HUES6 (cell line): ENCODE measurements at regions not wholly inside any gene's neighbourhood (a gene's known extent, or its start where the extent isn't known, plus 50 kb on each side); places are given as distances from the start of the nearest gene placed in this dataset.
"Not testable (repeated sequence)": the region's sequence is repeated elsewhere in the genome, so short reads cannot be mapped to it uniquely, and the experiment has no call there.

Experiments
- H3K27ac ChIP-seq: 2 replicates; pipeline ENCODE4 v1.7.0; 2013; ENCODE audit warnings: low read depth, mild to moderate bottlenecking, low read length, inconsistent platforms
- H3K27me3 ChIP-seq: 2 replicates; pipeline ENCODE4 v1.6.1; 2013; ENCODE audit warnings: low read length; ENCODE audit not compliant: control insufficient read depth, insufficient read depth
- H3K36me3 ChIP-seq: 2 replicates; pipeline ENCODE4 v1.6.1; 2013; ENCODE audit warnings: low read length; ENCODE audit not compliant: control insufficient read depth, insufficient read depth
- H3K4me1 ChIP-seq: 2 replicates; pipeline ENCODE4 v1.6.1; 2013; ENCODE audit warnings: low read length; ENCODE audit not compliant: control insufficient read depth, insufficient read depth
- H3K4me3 ChIP-seq: 2 replicates; pipeline ENCODE4 v1.5.1; 2013; ENCODE audit warnings: low read depth, low read length
- H3K9ac ChIP-seq: one replicate; pipeline ENCODE4 v1.6.1; 2013; ENCODE audit warnings: mild to moderate bottlenecking, low read length
- H3K9me3 ChIP-seq: 2 replicates; pipeline ENCODE4 v1.6.1; 2013; ENCODE audit warnings: low read depth, low read length; ENCODE audit not compliant: control insufficient read depth, insufficient read depth

- H3K4me3 ChIP-seq: no peak overlapping the region
- no peaks in the 10 kb centered on the region for H3K36me3 ChIP-seq
- no peaks in the 10 kb centered on the region for H3K9me3 ChIP-seq
- peaks cover 17% of the 10 kb centered on the region for H3K4me1 ChIP-seq
- H3K27me3 ChIP-seq: no peaks in the 10 kb centered on the region
- no peak overlapping the region for H3K9ac ChIP-seq
- no peak overlapping the region for H3K27ac ChIP-seq
These were observed 84.3 kb downstream of the ASB1 start for GRCh38 chr2:238510911-238511613.

- H3K27me3 ChIP-seq: no peaks in the 10 kb centered on the region
- H3K4me3 ChIP-seq: no peak overlapping the region
- H3K9me3 ChIP-seq: no peaks in the 10 kb centered on the region
- H3K27ac ChIP-seq: no peak overlapping the region
- no peaks in the 10 kb centered on the region for H3K36me3 ChIP-seq
- no peak overlapping the region for H3K9ac ChIP-seq
- peaks cover 17% of the 10 kb centered on the region for H3K4me1 ChIP-seq
These were observed 84.9 kb downstream of the ASB1 start for GRCh38 chr2:238511614-238511950.

- Histone ChIP-seq H3K9me3 (0 out of 2 replicates have a peak, but pooled peaks cover 6% of the 10 kb centered on the region), H3K36me3 (no peaks in the 10 kb centered on the region), H3K4me3 (no peak overlapping the region), H3K27ac (no peak overlapping the region), H3K4me1 (peaks cover 17% of the 10 kb centered on the region), H3K9ac (no peak overlapping the region), H3K27me3 (no peaks in the 10 kb centered on the region)
These were observed 85.6 kb downstream of the ASB1 start for GRCh38 chr2:238512247-238512867.

GRCh38 chr2:238513346-238513745, 86.6 kb downstream of the ASB1 start:
- Histone ChIP-seq H3K9me3 (0 out of 2 replicates have a peak, but pooled peaks cover 6% of the 10 kb centered on the region), H3K27ac (no peak overlapping the region), H3K4me1 (peaks cover 17% of the 10 kb centered on the region), H3K9ac (no peak overlapping the region), H3K36me3 (no peaks in the 10 kb centered on the region), H3K27me3 (no peaks in the 10 kb centered on the region), H3K4me3 (no peak overlapping the region)

GRCh38 chr2:238514024-238514423, 87.3 kb downstream of the ASB1 start:
- not testable (repeated sequence) for H3K27me3 ChIP-seq, H3K36me3 ChIP-seq, H3K9ac ChIP-seq, H3K4me3 ChIP-seq, H3K27ac ChIP-seq, H3K9me3 ChIP-seq
- peaks cover 15% of the 10 kb centered on the region for H3K4me1 ChIP-seq

- Histone ChIP-seq H3K36me3 (no peaks in the 10 kb centered on the region), H3K27me3 (no peaks in the 10 kb centered on the region), H3K9ac (no peak overlapping the region), H3K27ac (no peak overlapping the region), H3K4me3 (no peak overlapping the region), H3K4me1 (peaks cover 4% of the 10 kb centered on the region; the same call in 1 of the 2 replicates), H3K9me3 (peaks cover 8% of the 10 kb centered on the region; the same call in 1 of the 2 replicates)
These were observed 88.7 kb downstream of the ASB1 start for GRCh38 chr2:238515377-238515776.

- no peaks in the 10 kb centered on the region for H3K4me1 ChIP-seq
- H3K9me3 ChIP-seq: peaks cover 15% of the 10 kb centered on the region; the same call in 1 of the 2 replicates
- H3K27ac ChIP-seq: no peak overlapping the region
- H3K9ac ChIP-seq: no peak overlapping the region
- no peaks in the 10 kb centered on the region for H3K36me3 ChIP-seq
- no peaks in the 10 kb centered on the region for H3K27me3 ChIP-seq
- H3K4me3 ChIP-seq: no peak overlapping the region
These were observed 90.5 kb downstream of the ASB1 start for GRCh38 chr2:238517209-238517608.

GRCh38 chr2:238518172-238518820, 91.6 kb downstream of the ASB1 start:
- peaks cover 15% of the 10 kb centered on the region; the same call in 1 of the 2 replicates for H3K9me3 ChIP-seq
- no peak overlapping the region for H3K27ac ChIP-seq
- no peaks in the 10 kb centered on the region for H3K27me3 ChIP-seq
- H3K36me3 ChIP-seq: no peaks in the 10 kb centered on the region
- H3K4me1 ChIP-seq: no peaks in the 10 kb centered on the region
- H3K4me3 ChIP-seq: no peak overlapping the region
- H3K9ac ChIP-seq: no peak overlapping the region

- no peaks in the 10 kb centered on the region for H3K4me1 ChIP-seq
- H3K4me3 ChIP-seq: no peak overlapping the region
- H3K9ac ChIP-seq: no peak overlapping the region
- peaks cover 15% of the 10 kb centered on the region; the same call in 1 of the 2 replicates for H3K9me3 ChIP-seq
- H3K27me3 ChIP-seq: no peaks in the 10 kb centered on the region
- H3K36me3 ChIP-seq: no peaks in the 10 kb centered on the region
- H3K27ac ChIP-seq: no peak overlapping the region
These were observed 92.1 kb downstream of the ASB1 start for GRCh38 chr2:238518821-238519186.

- H3K9me3 ChIP-seq: peaks cover 15% of the 10 kb centered on the region; the same call in 1 of the 2 replicates
- 0 out of 2 replicates have a peak, but pooled peaks cover 2% of the 10 kb centered on the region for H3K4me1 ChIP-seq
- H3K27ac ChIP-seq: no peak overlapping the region
These were observed 93.7 kb downstream of the ASB1 start for GRCh38 chr2:238520359-238520886.

GRCh38 chr2:238521002-238521401, 94.3 kb downstream of the ASB1 start:
- 0 out of 2 replicates have a peak, but pooled peaks cover 3% of the 10 kb centered on the region for H3K4me1 ChIP-seq
- H3K36me3 ChIP-seq: no peaks in the 10 kb centered on the region
- peaks cover 15% of the 10 kb centered on the region; the same call in 1 of the 2 replicates for H3K9me3 ChIP-seq
- H3K27ac ChIP-seq: no peak overlapping the region
- H3K9ac ChIP-seq: no peak overlapping the region
- no peak overlapping the region for H3K4me3 ChIP-seq
- H3K27me3 ChIP-seq: no peaks in the 10 kb centered on the region

More at GRCh38 chr2:238520359-238520886, 93.7 kb downstream of the ASB1 start:
- no peak overlapping the region for H3K9ac ChIP-seq
- no peaks in the 10 kb centered on the region for H3K36me3 ChIP-seq
- no peak overlapping the region for H3K4me3 ChIP-seq
- H3K27me3 ChIP-seq: no peaks in the 10 kb centered on the region
